ENCODE measurements at regions not wholly inside any gene's neighbourhood (a gene's known extent, or its start where the extent isn't known, plus 50 kb on each side); places are given as distances from the start of the nearest gene placed in this dataset.

DNA sequence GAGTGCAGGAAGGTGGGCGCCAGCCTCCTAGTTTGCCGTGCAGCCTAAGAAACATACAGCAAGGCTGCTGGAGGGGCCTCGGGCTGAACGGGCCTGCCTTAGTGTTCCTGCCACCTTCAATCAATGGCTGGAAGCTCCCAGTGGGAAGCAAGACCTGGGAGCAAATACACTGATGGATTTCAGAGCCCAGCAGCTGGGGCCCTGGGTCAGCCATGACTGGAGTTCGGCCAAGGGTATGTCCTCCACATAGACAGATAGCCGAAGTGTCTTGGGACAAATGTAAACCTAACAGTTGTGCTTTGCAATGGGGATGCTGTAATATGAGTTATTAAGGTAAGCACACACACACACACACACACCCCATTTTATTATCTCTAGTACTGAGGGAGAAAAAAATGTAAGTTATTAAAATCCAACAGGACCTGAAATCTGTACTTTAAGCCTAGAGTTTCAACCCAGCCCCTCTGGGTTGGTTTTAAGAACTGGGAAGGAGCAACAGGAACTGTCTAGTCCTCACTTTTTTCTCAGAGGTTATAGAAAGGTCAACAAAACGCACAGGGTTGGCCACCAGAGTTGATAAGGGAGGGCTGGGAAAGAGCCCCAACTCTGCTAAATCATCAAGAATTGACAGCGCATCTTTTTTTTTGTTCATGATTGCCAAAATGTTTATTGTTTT is 50.0 kb upstream of the CELF2 start:
- no peak for DNase-seq

All from CD4-positive, alpha-beta T cell treated with Interleukin-4 for 4 hours (primary cell).